ENCODE measurements at regions not wholly inside any gene's neighbourhood (a gene's known extent, or its start where the extent isn't known, plus 50 kb on each side); places are given as distances from the start of the nearest gene placed in this dataset.
A peak's percentile ranks its signal among the peaks of the same experiment; 100 is the strongest.

DNA sequence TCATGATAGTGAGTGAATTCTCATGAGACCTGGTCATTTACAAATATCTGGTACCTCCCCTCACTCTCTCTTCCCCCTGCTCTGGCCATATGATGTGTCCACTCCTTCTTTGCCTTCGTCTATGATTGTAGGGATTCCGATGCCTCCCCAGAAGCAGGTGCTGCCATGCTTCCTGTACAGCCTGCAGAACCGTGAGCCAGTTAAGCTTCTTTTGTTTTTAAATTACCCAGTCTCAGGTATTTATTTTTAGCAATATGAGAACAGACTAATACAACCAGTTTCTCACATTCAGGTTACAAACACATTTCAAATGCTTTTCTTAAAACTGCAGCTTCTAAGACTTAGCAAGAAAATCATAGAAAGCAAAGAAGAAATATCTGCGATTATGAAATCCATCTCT lies 321.2 kb upstream of the CDH7 start:
- Histone ChIP-seq H3K79me2 (ENCODE audit: low read length) (no peaks in the 10 kb centered on the region), H3K9ac (ENCODE audit: low read length) (no peak overlapping the region), H3K9me3 (replicated peaks; ENCODE audit: insufficient read depth, low read length) (no peaks in the 10 kb centered on the region), H3K36me3 (replicated peaks; ENCODE audit: insufficient read depth, low read length) (no peaks in the 10 kb centered on the region), H4K20me1 (ENCODE audit: insufficient read depth, low read length) (no peaks in the 10 kb centered on the region), H3K4me3 (ENCODE audit: low read length) (0 out of 2 replicates have a peak overlapping the region, but pooled peaks have one; percentile 24), H3K27me3 (replicated peaks; ENCODE audit: insufficient read depth, low read length) (no peaks in the 10 kb centered on the region), H3K4me1 (ENCODE audit: low read length) (0 out of 2 replicates have a peak, but pooled peaks cover 3% of the 10 kb centered on the region), H3K27ac (ENCODE audit: low read length) (peak overlapping the region; percentile 50; the same call in 1 of the 2 replicates), H3F3A (ENCODE audit: insufficient read depth, low read length) (no peaks in the 10 kb centered on the region), H3K4me2 (ENCODE audit: low read depth, low read length) (peak overlapping the region; percentile 33), H3K9me2 (replicated peaks; ENCODE audit: insufficient read depth, low read length) (no peaks in the 10 kb centered on the region), H2AFZ (ENCODE audit: low read length) (peak overlapping the region; percentile 54)
- TF ChIP-seq EZH2phosphoT487 (IDR thresholded peaks at IDR 0.05; ENCODE audit: low read length) = no peak
- TF ChIP-seq, protein P1, sequence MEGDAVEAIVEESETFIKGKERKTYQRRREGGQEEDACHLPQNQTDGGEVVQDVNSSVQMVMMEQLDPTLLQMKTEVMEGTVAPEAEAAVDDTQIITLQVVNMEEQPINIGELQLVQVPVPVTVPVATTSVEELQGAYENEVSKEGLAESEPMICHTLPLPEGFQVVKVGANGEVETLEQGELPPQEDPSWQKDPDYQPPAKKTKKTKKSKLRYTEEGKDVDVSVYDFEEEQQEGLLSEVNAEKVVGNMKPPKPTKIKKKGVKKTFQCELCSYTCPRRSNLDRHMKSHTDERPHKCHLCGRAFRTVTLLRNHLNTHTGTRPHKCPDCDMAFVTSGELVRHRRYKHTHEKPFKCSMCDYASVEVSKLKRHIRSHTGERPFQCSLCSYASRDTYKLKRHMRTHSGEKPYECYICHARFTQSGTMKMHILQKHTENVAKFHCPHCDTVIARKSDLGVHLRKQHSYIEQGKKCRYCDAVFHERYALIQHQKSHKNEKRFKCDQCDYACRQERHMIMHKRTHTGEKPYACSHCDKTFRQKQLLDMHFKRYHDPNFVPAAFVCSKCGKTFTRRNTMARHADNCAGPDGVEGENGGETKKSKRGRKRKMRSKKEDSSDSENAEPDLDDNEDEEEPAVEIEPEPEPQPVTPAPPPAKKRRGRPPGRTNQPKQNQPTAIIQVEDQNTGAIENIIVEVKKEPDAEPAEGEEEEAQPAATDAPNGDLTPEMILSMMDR (IDR thresholded peaks at IDR 0.05; ENCODE audit: low read length) = no peak
- no peak for TF ChIP-seq EZH2 (optimal IDR thresholded peaks at IDR 0.05; ENCODE audit: low read depth, low read length)
- peak; percentile 47 for DNase-seq

GRCh38 chr18:65425366-65425765 lies 325.4 kb upstream of the CDH7 start:
- DNase-seq = no peak
- 0 out of 2 replicates have a peak, but pooled peaks cover 3% of the 10 kb centered on the region for H3K4me1 ChIP-seq (ENCODE audit: low read length)
- H3K27ac ChIP-seq (ENCODE audit: low read length) = no peak overlapping the region
- H3K4me2 ChIP-seq (ENCODE audit: low read depth, low read length) = no peak overlapping the region
- no peak overlapping the region for H3K4me3 ChIP-seq (ENCODE audit: low read length)
- no peaks in the 10 kb centered on the region for H3K9me3 ChIP-seq (replicated peaks; ENCODE audit: insufficient read depth, low read length)
- H2AFZ ChIP-seq (ENCODE audit: low read length) = no peak overlapping the region
- no peak overlapping the region for H3K9ac ChIP-seq (ENCODE audit: low read length)
- no peaks in the 10 kb centered on the region for H3F3A ChIP-seq (ENCODE audit: insufficient read depth, low read length)
- no peaks in the 10 kb centered on the region for H3K9me2 ChIP-seq (replicated peaks; ENCODE audit: insufficient read depth, low read length)
- no peaks in the 10 kb centered on the region for H3K36me3 ChIP-seq (replicated peaks; ENCODE audit: insufficient read depth, low read length)
- no peaks in the 10 kb centered on the region for H3K27me3 ChIP-seq (replicated peaks; ENCODE audit: insufficient read depth, low read length)
- TF ChIP-seq EZH2phosphoT487 (IDR thresholded peaks at IDR 0.05; ENCODE audit: low read length) = no peak
- TF ChIP-seq, protein P1 (IDR thresholded peaks at IDR 0.05; ENCODE audit: low read length) = no peak
- no peak for TF ChIP-seq EZH2 (optimal IDR thresholded peaks at IDR 0.05; ENCODE audit: low read depth, low read length)
- no peaks in the 10 kb centered on the region for H4K20me1 ChIP-seq (ENCODE audit: insufficient read depth, low read length)
- H3K79me2 ChIP-seq (ENCODE audit: low read length) = no peaks in the 10 kb centered on the region

DNA sequence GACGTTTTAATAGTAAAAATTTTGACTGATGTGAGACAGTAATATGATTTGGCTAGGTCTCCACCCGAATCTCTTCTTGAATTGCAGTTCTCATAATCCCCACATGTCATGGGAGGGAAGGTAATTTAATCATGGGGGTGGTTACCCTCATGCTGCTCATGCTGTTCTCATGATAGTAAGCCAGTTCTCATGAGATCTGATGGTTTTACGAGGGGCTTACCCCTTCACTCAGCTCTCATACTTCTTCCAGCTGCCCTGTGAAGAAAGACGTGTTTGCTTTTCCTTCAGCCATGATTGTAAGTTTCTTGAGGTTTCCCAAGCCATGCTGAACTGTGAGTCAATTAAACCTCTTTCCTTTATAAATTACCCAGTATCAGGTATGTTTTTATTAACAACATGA lies 327.0 kb upstream of the CDH7 start:
- Histone ChIP-seq H3K27ac (ENCODE audit: low read length) (no peak overlapping the region), H3K4me1 (ENCODE audit: low read length) (no peaks in the 10 kb centered on the region), H2AFZ (ENCODE audit: low read length) (no peak overlapping the region), H3K27me3 (replicated peaks; ENCODE audit: insufficient read depth, low read length) (no peaks in the 10 kb centered on the region), H3K79me2 (ENCODE audit: low read length) (no peaks in the 10 kb centered on the region), H3K9ac (ENCODE audit: low read length) (no peak overlapping the region), H4K20me1 (ENCODE audit: insufficient read depth, low read length) (no peaks in the 10 kb centered on the region), H3K36me3 (replicated peaks; ENCODE audit: insufficient read depth, low read length) (no peaks in the 10 kb centered on the region), H3F3A (ENCODE audit: insufficient read depth, low read length) (no peaks in the 10 kb centered on the region), H3K9me3 (replicated peaks; ENCODE audit: insufficient read depth, low read length) (no peaks in the 10 kb centered on the region), H3K4me2 (ENCODE audit: low read depth, low read length) (no peak overlapping the region), H3K4me3 (ENCODE audit: low read length) (no peak overlapping the region), H3K9me2 (replicated peaks; ENCODE audit: insufficient read depth, low read length) (no peaks in the 10 kb centered on the region)
- DNase-seq = no peak
- TF ChIP-seq EZH2 (optimal IDR thresholded peaks at IDR 0.05; ENCODE audit: low read depth, low read length) (no peak), EZH2phosphoT487 (IDR thresholded peaks at IDR 0.05; ENCODE audit: low read length) (no peak)
- TF ChIP-seq, protein P1 (IDR thresholded peaks at IDR 0.05; ENCODE audit: low read length) = no peak

Data from MM.1S (cell line).